ENCODE measurements at regions not wholly inside any gene's neighbourhood (a gene's known extent, or its start where the extent isn't known, plus 50 kb on each side); places are given as distances from the start of the nearest gene placed in this dataset.

DNA sequence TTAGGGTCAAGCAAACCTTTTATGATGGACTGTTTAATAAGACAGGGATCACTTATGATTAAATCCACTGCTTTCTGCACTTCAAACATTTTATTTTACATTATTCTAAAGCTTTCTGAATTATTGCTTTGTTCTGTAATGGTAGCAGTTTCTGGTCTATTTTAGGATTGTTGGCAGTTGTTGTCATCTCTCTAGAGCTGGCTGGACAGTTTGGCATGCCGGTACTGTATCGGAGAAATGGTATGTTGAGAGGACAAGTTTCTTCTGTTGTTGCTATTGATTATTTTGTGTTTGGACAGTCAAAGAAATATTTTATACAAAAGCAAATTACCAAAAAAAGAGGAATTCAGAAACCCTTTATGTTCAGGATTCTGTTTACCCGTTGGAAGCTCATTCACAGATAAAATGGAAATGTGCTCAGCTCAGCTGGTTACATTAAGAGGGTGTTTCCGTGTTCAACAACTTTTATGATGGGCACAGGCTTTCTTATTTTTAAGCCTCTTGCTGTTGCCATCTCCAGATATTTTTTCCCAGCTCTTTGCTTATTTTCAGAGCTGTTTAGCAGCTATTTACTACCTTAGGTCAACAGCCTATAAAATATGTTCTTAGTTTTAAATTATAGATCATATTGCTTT is 214.6 kb upstream of the IGFBP7 start:
- Histone ChIP-seq H3K36me3 (ENCODE audit: control insufficient read depth, insufficient read depth, low read length) (no peaks in the 10 kb centered on the region), H3K4me3 (replicated peaks; ENCODE audit: low read depth, low read length) (no peak overlapping the region), H3K27me3 (replicated peaks; ENCODE audit: control insufficient read depth, insufficient read depth, low read length) (no peaks in the 10 kb centered on the region)
- TF ChIP-seq, protein P1, sequence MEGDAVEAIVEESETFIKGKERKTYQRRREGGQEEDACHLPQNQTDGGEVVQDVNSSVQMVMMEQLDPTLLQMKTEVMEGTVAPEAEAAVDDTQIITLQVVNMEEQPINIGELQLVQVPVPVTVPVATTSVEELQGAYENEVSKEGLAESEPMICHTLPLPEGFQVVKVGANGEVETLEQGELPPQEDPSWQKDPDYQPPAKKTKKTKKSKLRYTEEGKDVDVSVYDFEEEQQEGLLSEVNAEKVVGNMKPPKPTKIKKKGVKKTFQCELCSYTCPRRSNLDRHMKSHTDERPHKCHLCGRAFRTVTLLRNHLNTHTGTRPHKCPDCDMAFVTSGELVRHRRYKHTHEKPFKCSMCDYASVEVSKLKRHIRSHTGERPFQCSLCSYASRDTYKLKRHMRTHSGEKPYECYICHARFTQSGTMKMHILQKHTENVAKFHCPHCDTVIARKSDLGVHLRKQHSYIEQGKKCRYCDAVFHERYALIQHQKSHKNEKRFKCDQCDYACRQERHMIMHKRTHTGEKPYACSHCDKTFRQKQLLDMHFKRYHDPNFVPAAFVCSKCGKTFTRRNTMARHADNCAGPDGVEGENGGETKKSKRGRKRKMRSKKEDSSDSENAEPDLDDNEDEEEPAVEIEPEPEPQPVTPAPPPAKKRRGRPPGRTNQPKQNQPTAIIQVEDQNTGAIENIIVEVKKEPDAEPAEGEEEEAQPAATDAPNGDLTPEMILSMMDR (IDR thresholded peaks at IDR 0.05; ENCODE audit: insufficient read depth, low read length, poor library complexity, severe bottlenecking) = no peak
- no peak for DNase-seq (ENCODE audit: extremely low read depth, insufficient read length)

DNA sequence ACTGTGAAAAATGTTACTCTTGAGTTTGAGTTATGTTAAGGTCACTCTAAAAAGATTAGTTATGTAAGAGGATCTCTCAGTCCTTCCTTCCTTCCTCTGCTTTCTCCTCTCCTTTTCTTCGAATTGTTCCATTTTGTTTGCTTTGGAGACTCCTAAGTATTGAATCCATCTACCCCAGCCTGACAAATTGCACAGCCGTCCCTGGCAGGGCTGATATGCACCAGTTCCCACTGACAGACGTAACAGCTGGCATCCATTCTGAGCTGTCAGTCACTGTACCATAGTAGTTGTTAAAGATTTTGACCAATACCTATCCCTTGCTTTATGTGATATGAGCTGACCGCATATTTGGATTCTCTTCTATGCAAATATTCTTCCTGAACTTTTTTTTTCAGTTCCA is 210.7 kb upstream of the IGFBP7 start:
- TF ChIP-seq, protein P1 (IDR thresholded peaks at IDR 0.05; ENCODE audit: insufficient read depth, low read length, poor library complexity, severe bottlenecking) = no peak
- H3K4me3 ChIP-seq (replicated peaks; ENCODE audit: low read depth, low read length) = no peak overlapping the region
- DNase-seq (ENCODE audit: extremely low read depth, insufficient read length) = no peak
- no peaks in the 10 kb centered on the region for H3K36me3 ChIP-seq (ENCODE audit: control insufficient read depth, insufficient read depth, low read length)
- no peaks in the 10 kb centered on the region for H3K27me3 ChIP-seq (replicated peaks; ENCODE audit: control insufficient read depth, insufficient read depth, low read length)

DNA sequence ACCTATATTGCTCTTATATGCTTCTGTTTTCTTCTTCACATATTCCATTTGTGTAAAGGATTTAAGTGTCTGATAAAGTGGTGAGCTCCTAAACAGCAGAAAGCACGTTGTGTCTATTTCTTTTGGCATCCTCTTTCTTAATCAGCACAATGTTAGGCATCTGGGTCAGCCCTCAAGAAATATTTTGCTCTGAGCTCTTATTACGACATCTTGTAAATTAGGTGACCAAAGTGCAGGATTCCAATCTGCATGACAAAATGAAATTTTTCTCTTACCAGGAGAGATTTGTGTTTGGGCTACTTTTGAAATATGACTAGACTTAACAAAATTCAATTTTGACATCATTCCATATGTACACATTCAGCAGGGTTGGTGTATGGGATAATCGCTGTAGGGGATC is 210.0 kb upstream of the IGFBP7 start:
- TF ChIP-seq, protein P1 (IDR thresholded peaks at IDR 0.05; ENCODE audit: insufficient read depth, low read length, poor library complexity, severe bottlenecking) = no peak
- no peak overlapping the region for H3K4me3 ChIP-seq (replicated peaks; ENCODE audit: low read depth, low read length)
- DNase-seq (ENCODE audit: extremely low read depth, insufficient read length) = no peak
- H3K27me3 ChIP-seq (replicated peaks; ENCODE audit: control insufficient read depth, insufficient read depth, low read length) = no peaks in the 10 kb centered on the region
- no peaks in the 10 kb centered on the region for H3K36me3 ChIP-seq (ENCODE audit: control insufficient read depth, insufficient read depth, low read length)

DNA sequence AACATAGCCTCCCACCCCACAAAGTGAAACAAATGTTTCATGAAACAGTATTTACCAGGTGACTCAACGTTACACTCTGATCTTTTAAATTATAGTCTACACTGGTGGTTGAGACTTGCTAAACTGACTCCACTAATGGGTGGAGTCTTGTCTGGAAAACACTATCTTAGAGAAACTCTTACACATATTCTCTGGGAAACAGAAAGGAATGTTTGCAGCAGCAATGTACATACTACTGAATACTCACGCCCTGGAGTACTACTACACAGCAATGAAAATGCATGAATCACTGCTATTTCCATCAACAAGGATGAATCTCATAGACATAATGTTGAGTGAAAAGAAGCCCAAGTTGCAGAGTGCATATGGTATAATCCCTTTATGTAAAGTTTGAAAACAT is 208.5 kb upstream of the IGFBP7 start:
- Histone ChIP-seq H3K4me3 (replicated peaks; ENCODE audit: low read depth, low read length) (no peak overlapping the region), H3K36me3 (ENCODE audit: control insufficient read depth, insufficient read depth, low read length) (no peaks in the 10 kb centered on the region), H3K27me3 (replicated peaks; ENCODE audit: control insufficient read depth, insufficient read depth, low read length) (no peaks in the 10 kb centered on the region)
- TF ChIP-seq, protein P1 (IDR thresholded peaks at IDR 0.05; ENCODE audit: insufficient read depth, low read length, poor library complexity, severe bottlenecking) = no peak
- no peak for DNase-seq (ENCODE audit: extremely low read depth, insufficient read length)

DNA sequence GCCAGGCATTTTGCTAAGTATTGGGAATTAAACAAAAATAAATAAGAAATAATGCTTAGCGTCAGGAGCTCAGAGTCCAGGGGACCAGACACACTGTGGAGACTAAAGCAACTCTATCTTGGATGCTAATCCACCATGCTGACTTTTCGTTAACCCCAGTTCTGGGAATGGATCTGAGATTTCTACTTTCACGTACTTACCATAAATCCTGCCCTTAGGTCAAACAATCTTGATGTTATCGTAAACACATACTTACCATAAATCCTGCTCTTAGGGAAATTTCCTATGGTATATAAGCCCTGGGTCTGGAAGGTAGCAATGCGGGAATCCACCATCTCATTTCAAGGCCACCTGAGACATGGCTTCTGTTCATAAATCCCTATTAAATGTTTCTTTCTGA is 204.5 kb upstream of the IGFBP7 start:
- TF ChIP-seq, protein P1 (IDR thresholded peaks at IDR 0.05; ENCODE audit: insufficient read depth, low read length, poor library complexity, severe bottlenecking) = no peak
- no peak overlapping the region for H3K4me3 ChIP-seq (replicated peaks; ENCODE audit: low read depth, low read length)

DNA sequence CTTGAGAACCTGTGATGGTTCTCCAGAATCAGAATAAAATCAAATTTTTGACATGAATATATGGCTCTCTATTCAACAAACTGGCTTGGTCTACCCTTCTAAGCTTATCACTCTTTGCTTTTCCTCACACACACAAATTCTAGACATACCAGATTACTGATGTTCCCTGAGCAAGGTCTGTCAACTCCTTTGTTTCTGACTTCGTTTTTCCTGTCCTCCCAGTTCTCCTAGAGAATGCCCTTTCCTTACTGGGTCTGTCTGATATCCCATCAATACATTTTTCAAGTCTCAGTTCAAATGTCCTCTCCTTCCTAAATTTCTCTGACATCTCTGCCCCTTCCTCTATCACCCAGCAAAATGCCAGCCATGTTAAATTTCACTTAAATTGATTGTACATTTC is 202.1 kb upstream of the IGFBP7 start:
- no peaks in the 10 kb centered on the region for H3K36me3 ChIP-seq (ENCODE audit: control insufficient read depth, insufficient read depth, low read length)
- no peak for DNase-seq (ENCODE audit: extremely low read depth, insufficient read length)
- no peak overlapping the region for H3K4me3 ChIP-seq (replicated peaks; ENCODE audit: low read depth, low read length)
- no peaks in the 10 kb centered on the region for H3K27me3 ChIP-seq (replicated peaks; ENCODE audit: control insufficient read depth, insufficient read depth, low read length)
- TF ChIP-seq, protein P1 (IDR thresholded peaks at IDR 0.05; ENCODE audit: insufficient read depth, low read length, poor library complexity, severe bottlenecking) = no peak

More for the DNA sequence above, 204.5 kb upstream of the IGFBP7 start:
- no peaks in the 10 kb centered on the region for H3K36me3 ChIP-seq (ENCODE audit: control insufficient read depth, insufficient read depth, low read length)
- DNase-seq (ENCODE audit: extremely low read depth, insufficient read length) = no peak
- no peaks in the 10 kb centered on the region for H3K27me3 ChIP-seq (replicated peaks; ENCODE audit: control insufficient read depth, insufficient read depth, low read length)

All from GM06990 (cell line).